ENCODE measurements at regions not wholly inside any gene's neighbourhood (a gene's known extent, or its start where the extent isn't known, plus 50 kb on each side); places are given as distances from the start of the nearest gene placed in this dataset.

DNA sequence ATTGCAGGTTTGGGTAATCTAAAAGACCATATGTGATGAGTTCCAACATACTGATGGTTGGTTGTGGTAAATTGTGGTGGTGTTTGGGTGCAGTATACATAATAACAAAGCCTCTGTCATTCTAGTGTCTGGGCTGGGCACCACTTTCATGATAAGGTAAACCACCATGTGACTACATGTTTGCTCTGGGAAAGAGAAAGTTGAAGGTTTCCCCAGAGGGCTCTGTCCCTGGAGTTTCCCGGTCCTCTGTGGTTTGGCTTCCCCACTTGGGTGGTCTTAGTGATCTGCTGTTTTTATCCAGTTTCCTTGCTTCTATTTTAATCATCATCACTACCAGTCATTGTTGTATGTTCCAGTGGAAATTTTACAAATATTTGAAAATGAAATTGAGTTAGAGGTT, 55.9 kb upstream of the TSPAN2 start:
- peaks cover 4% of the 10 kb centered on the region for H3K4me1 Mint-ChIP-seq (ENCODE audit: unreplicated experiment)
- TF ChIP-seq, protein P1, sequence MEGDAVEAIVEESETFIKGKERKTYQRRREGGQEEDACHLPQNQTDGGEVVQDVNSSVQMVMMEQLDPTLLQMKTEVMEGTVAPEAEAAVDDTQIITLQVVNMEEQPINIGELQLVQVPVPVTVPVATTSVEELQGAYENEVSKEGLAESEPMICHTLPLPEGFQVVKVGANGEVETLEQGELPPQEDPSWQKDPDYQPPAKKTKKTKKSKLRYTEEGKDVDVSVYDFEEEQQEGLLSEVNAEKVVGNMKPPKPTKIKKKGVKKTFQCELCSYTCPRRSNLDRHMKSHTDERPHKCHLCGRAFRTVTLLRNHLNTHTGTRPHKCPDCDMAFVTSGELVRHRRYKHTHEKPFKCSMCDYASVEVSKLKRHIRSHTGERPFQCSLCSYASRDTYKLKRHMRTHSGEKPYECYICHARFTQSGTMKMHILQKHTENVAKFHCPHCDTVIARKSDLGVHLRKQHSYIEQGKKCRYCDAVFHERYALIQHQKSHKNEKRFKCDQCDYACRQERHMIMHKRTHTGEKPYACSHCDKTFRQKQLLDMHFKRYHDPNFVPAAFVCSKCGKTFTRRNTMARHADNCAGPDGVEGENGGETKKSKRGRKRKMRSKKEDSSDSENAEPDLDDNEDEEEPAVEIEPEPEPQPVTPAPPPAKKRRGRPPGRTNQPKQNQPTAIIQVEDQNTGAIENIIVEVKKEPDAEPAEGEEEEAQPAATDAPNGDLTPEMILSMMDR (IDR thresholded peaks at IDR 0.05; ENCODE audit: unreplicated experiment), result no peak
- no peaks in the 10 kb centered on the region for H3K9me3 Mint-ChIP-seq (ENCODE audit: unreplicated experiment)
- H3K27me3 Mint-ChIP-seq (ENCODE audit: unreplicated experiment), result no peaks in the 10 kb centered on the region
- no peak for DNase-seq (ENCODE audit: low spot score)
- H3K27ac Mint-ChIP-seq (ENCODE audit: unreplicated experiment), result no peak overlapping the region
- H3K36me3 Mint-ChIP-seq (ENCODE audit: low read depth, unreplicated experiment), result no peaks in the 10 kb centered on the region
- no peak overlapping the region for H3K4me3 Mint-ChIP-seq (ENCODE audit: unreplicated experiment)

DNA sequence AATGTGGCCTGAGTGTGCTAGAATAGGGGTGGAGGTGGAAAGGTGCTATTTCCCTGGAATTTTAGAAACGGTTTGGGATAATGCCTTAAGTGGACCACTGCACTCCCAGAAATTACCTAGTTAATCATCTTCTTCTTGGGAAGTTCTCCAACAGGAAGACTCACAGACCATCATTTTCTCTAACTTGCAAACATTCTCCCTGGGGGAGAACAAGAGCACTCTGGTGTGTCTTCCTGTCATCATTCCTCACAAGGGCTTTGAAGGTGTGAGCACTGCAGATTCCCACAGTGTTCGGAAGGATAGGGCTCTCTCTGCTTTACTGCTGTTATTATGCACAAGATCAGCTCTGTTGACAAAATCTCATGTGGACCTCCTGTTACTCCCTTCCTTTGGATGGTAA, 54.9 kb upstream of the TSPAN2 start:
- DNase-seq (ENCODE audit: low spot score), result no peak
- TF ChIP-seq, protein P1 (IDR thresholded peaks at IDR 0.05; ENCODE audit: unreplicated experiment), result no peak
- Mint-ChIP-seq H3K27me3 (ENCODE audit: unreplicated experiment) (no peaks in the 10 kb centered on the region), H3K36me3 (ENCODE audit: low read depth, unreplicated experiment) (no peaks in the 10 kb centered on the region), H3K27ac (ENCODE audit: unreplicated experiment) (no peak overlapping the region), H3K4me1 (ENCODE audit: unreplicated experiment) (peaks cover 4% of the 10 kb centered on the region), H3K4me3 (ENCODE audit: unreplicated experiment) (no peak overlapping the region), H3K9me3 (ENCODE audit: unreplicated experiment) (no peaks in the 10 kb centered on the region)

DNA sequence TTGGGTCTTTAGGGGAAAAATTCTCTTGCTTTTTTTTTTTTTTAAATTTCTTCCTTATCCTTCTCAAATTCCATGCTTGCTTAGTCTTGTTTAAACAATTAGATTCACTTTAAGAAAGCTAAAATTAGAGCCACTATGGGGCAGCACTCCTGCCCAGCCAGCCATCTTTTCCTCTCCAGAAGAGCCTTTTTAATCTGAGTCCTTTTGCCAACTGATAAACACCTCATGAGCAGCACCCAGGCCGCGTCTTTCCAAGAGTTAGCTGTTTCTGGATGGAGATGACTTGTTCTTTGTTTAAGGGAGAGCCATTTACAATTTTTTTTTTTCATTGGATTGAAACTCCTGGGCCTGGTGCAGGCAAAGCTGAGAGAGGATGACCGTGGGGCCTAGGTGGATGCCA, 53.3 kb upstream of the TSPAN2 start:
- H3K36me3 Mint-ChIP-seq (ENCODE audit: low read depth, unreplicated experiment), result no peaks in the 10 kb centered on the region
- no peak for DNase-seq (ENCODE audit: low spot score)
- H3K4me3 Mint-ChIP-seq (ENCODE audit: unreplicated experiment), result no peak overlapping the region
- H3K27ac Mint-ChIP-seq (ENCODE audit: unreplicated experiment), result no peak overlapping the region
- TF ChIP-seq, protein P1 (IDR thresholded peaks at IDR 0.05; ENCODE audit: unreplicated experiment), result no peak
- H3K4me1 Mint-ChIP-seq (ENCODE audit: unreplicated experiment), result peaks cover 2% of the 10 kb centered on the region
- no peaks in the 10 kb centered on the region for H3K27me3 Mint-ChIP-seq (ENCODE audit: unreplicated experiment)
- no peaks in the 10 kb centered on the region for H3K9me3 Mint-ChIP-seq (ENCODE audit: unreplicated experiment)

DNA sequence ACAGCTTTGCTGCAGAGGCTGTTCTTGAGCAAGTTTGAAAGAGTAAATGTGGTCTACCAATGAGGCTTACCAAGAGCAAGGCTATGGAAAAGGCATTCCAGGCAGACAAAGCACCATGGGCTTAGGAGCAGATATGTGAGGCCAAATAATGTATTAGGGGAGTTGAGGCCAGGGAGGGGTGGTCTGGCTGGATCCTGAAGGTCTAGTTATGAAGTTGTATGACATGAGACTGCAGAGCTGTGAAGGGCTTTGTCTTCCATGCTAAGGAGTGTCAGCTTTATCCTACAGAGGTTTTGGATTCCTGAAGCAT, 51.8 kb upstream of the TSPAN2 start:
- TF ChIP-seq, protein P1 (IDR thresholded peaks at IDR 0.05; ENCODE audit: unreplicated experiment), result no peak
- no peaks in the 10 kb centered on the region for H3K36me3 Mint-ChIP-seq (ENCODE audit: low read depth, unreplicated experiment)
- H3K4me3 Mint-ChIP-seq (ENCODE audit: unreplicated experiment), result no peak overlapping the region
- H3K27ac Mint-ChIP-seq (ENCODE audit: unreplicated experiment), result no peak overlapping the region
- H3K9me3 Mint-ChIP-seq (ENCODE audit: unreplicated experiment), result no peaks in the 10 kb centered on the region
- H3K27me3 Mint-ChIP-seq (ENCODE audit: unreplicated experiment), result no peaks in the 10 kb centered on the region
- H3K4me1 Mint-ChIP-seq (ENCODE audit: unreplicated experiment), result no peaks in the 10 kb centered on the region
- DNase-seq (ENCODE audit: low spot score), result no peak

DNA sequence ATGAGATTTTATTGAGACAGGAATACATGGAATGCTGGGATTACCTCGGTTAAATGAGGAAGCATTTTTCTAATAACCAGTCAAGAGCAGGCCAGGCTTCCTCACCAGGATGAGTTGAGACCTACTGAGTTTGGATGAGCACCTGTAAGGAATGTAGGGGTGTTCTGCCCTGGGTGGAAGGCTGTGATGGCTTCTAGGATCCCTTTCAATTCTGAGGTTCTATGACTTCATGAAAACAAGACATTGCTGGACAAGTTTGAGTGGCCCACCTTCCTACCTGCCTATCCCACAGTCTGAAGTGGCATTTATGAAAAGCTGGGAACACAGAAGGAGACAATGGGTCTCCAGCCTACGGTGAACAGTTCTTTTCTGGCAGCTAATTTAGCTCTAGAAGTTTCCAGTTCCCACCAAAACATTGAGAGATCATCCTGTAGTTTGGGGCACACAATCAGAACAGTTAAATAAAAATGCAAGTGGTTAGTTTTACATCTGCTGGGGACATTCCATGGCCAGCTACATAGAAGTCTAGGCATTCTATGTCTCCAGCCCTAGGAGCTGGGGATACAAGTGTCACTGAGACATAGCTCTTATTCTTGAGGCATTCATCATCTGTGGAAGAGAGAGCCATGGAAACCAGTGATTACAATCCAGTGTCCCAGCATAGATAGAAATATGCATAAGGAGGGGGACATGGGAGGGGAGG, 51.3 kb upstream of the TSPAN2 start:
- TF ChIP-seq, protein P1 (IDR thresholded peaks at IDR 0.05; ENCODE audit: unreplicated experiment), result no peak
- Mint-ChIP-seq H3K9me3 (ENCODE audit: unreplicated experiment) (no peaks in the 10 kb centered on the region), H3K27ac (ENCODE audit: unreplicated experiment) (no peak overlapping the region), H3K27me3 (ENCODE audit: unreplicated experiment) (no peaks in the 10 kb centered on the region), H3K4me3 (ENCODE audit: unreplicated experiment) (no peak overlapping the region), H3K4me1 (ENCODE audit: unreplicated experiment) (no peaks in the 10 kb centered on the region), H3K36me3 (ENCODE audit: low read depth, unreplicated experiment) (no peaks in the 10 kb centered on the region)
- no peak for DNase-seq (ENCODE audit: low spot score)
